BLaER1 (cell line): ENCODE measurements at regions not wholly inside any gene's neighbourhood (a gene's known extent, or its start where the extent isn't known, plus 50 kb on each side); places are given as distances from the start of the nearest gene placed in this dataset.

Experiments used
- H3K27ac ChIP-seq: shearing (Covaris generic); formaldehyde crosslinking; 2 replicates; pipeline ENCODE4 v1.8.1; 2022
- H3K27me3 ChIP-seq: shearing (Covaris generic); formaldehyde crosslinking; 2 replicates; pipeline ENCODE4 v1.8.1; 2022
- H3K36me3 ChIP-seq: shearing (Covaris generic); formaldehyde crosslinking; 2 replicates; pipeline ENCODE4 v1.8.1; 2022
- H3K4me1 ChIP-seq: shearing (Covaris generic); formaldehyde crosslinking; 2 replicates; pipeline ENCODE4 v1.8.1; 2022
- H3K4me2 ChIP-seq: shearing (Covaris generic); formaldehyde crosslinking; 2 replicates; pipeline ENCODE4 v1.8.1; 2022
- H3K4me3 ChIP-seq: shearing (Covaris generic); formaldehyde crosslinking; 2 replicates; pipeline ENCODE4 v1.8.1; 2022
- H3K9ac ChIP-seq: shearing (Covaris generic); formaldehyde crosslinking; 2 replicates; pipeline ENCODE4 v1.8.1; 2022
- H3K9me3 ChIP-seq: shearing (Covaris generic); formaldehyde crosslinking; 2 replicates; pipeline ENCODE4 v1.8.1; 2022
- H4K20me1 ChIP-seq: shearing (Covaris generic); formaldehyde crosslinking; 2 replicates; pipeline ENCODE4 v1.8.1; 2022
- Cebpa-rat ChIP-seq: shearing (Covaris generic); IDR thresholded peaks from 2 replicates; pipeline ENCODE4 v1.8.1; 2022

GRCh38 chr3:55127565-55127964 is 199.7 kb upstream of the LRTM1 start:
- TF ChIP-seq Cebpa-rat: no peak
- H3K4me2 ChIP-seq: no peak overlapping the region

GRCh38 chr3:55124371-55124770 is 196.5 kb upstream of the LRTM1 start:
- no peaks in the 10 kb centered on the region for H3K36me3 ChIP-seq
- no peaks in the 10 kb centered on the region for H3K27me3 ChIP-seq
- no peaks in the 10 kb centered on the region for H3K4me1 ChIP-seq
- no peak overlapping the region for H3K9ac ChIP-seq
- no peaks in the 10 kb centered on the region for H3K9me3 ChIP-seq
- H3K4me3 ChIP-seq: no peak overlapping the region
- no peaks in the 10 kb centered on the region for H4K20me1 ChIP-seq
- TF ChIP-seq Cebpa-rat: no peak
- H3K27ac ChIP-seq: no peak overlapping the region
- H3K4me2 ChIP-seq: no peak overlapping the region

More at GRCh38 chr3:55127565-55127964, 199.7 kb upstream of the LRTM1 start:
- Histone ChIP-seq H3K36me3 (no peaks in the 10 kb centered on the region), H3K4me1 (no peaks in the 10 kb centered on the region), H3K27ac (no peak overlapping the region), H4K20me1 (no peaks in the 10 kb centered on the region), H3K4me3 (no peak overlapping the region), H3K27me3 (no peaks in the 10 kb centered on the region), H3K9ac (no peak overlapping the region), H3K9me3 (no peaks in the 10 kb centered on the region)
